ENCODE measurements at regions not wholly inside any gene's neighbourhood (a gene's known extent, or its start where the extent isn't known, plus 50 kb on each side); places are given as distances from the start of the nearest gene placed in this dataset.

- TF ChIP-seq, protein P1, sequence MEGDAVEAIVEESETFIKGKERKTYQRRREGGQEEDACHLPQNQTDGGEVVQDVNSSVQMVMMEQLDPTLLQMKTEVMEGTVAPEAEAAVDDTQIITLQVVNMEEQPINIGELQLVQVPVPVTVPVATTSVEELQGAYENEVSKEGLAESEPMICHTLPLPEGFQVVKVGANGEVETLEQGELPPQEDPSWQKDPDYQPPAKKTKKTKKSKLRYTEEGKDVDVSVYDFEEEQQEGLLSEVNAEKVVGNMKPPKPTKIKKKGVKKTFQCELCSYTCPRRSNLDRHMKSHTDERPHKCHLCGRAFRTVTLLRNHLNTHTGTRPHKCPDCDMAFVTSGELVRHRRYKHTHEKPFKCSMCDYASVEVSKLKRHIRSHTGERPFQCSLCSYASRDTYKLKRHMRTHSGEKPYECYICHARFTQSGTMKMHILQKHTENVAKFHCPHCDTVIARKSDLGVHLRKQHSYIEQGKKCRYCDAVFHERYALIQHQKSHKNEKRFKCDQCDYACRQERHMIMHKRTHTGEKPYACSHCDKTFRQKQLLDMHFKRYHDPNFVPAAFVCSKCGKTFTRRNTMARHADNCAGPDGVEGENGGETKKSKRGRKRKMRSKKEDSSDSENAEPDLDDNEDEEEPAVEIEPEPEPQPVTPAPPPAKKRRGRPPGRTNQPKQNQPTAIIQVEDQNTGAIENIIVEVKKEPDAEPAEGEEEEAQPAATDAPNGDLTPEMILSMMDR (conservative IDR thresholded peaks at IDR 0.05; ENCODE audit: low read depth, low read length) = no peak
- TF ChIP-seq EZH2 (IDR thresholded peaks at IDR 0.05; ENCODE audit: borderline replicate concordance, low read depth, low read length, poor library complexity, severe bottlenecking) = no peak
These were observed 198.4 kb upstream of the ATXN7L3B start for GRCh38 chr12:74339211-74339610.

Measured in A673 (cell line).